ENCODE measurements at regions not wholly inside any gene's neighbourhood (a gene's known extent, or its start where the extent isn't known, plus 50 kb on each side); places are given as distances from the start of the nearest gene placed in this dataset.

GRCh38 chr12:58233886-58234285 is 292.5 kb downstream of the ATP23 start:
- no peak for ATAC-seq (ENCODE audit: insufficient read depth, low read depth)
- H3K27me3 ChIP-seq (ENCODE audit: insufficient read depth, low read length, poor library complexity), result peaks cover 4% of the 10 kb centered on the region
- no peak overlapping the region for H2AFZ ChIP-seq (ENCODE audit: low read depth, low read length)
- no peaks in the 10 kb centered on the region for H3K9me3 ChIP-seq (ENCODE audit: insufficient read depth, low read length, severe bottlenecking)
- no peak overlapping the region for H3K9ac ChIP-seq (ENCODE audit: low read depth, low read length)
- H3K4me1 ChIP-seq (ENCODE audit: insufficient read depth, low read length), result no peaks in the 10 kb centered on the region
- no peak overlapping the region for H3K4me3 ChIP-seq (ENCODE audit: low read depth in 1 of 2, low read length in 2 of 2)
- no peaks in the 10 kb centered on the region for H3K79me2 ChIP-seq (ENCODE audit: insufficient read depth, low read length)
- H4K20me1 ChIP-seq (ENCODE audit: insufficient read depth, low read length), result no peaks in the 10 kb centered on the region
- H3K4me2 ChIP-seq (ENCODE audit: insufficient read depth, low read length), result no peak overlapping the region
- DNase-seq, result no peak
- H3K27ac ChIP-seq (ENCODE audit: low read length), result no peak overlapping the region
- TF ChIP-seq EZH2 (IDR thresholded peaks at IDR 0.05; ENCODE audit: borderline replicate concordance, low read depth, low read length, severe bottlenecking) (no peak), CTCF (IDR thresholded peaks at IDR 0.05; ENCODE audit: borderline replicate concordance, extremely low read depth, low read length, poor library complexity, severe bottlenecking) (no peak)
- no peaks in the 10 kb centered on the region for H3K36me3 ChIP-seq (ENCODE audit: insufficient read depth, low read length)

- H3K9me3 ChIP-seq (ENCODE audit: insufficient read depth, low read length, severe bottlenecking), result no peaks in the 10 kb centered on the region
- no peak overlapping the region for H3K4me2 ChIP-seq (ENCODE audit: insufficient read depth, low read length)
- no peak for TF ChIP-seq CTCF (IDR thresholded peaks at IDR 0.05; ENCODE audit: borderline replicate concordance, extremely low read depth, low read length, poor library complexity, severe bottlenecking)
- TF ChIP-seq EZH2 (IDR thresholded peaks at IDR 0.05; ENCODE audit: borderline replicate concordance, low read depth, low read length, severe bottlenecking), result no peak
- no peak for DNase-seq
- H3K27me3 ChIP-seq (ENCODE audit: insufficient read depth, low read length, poor library complexity), result peaks cover 4% of the 10 kb centered on the region
- H3K27ac ChIP-seq (ENCODE audit: low read length), result no peak overlapping the region
- no peak overlapping the region for H3K9ac ChIP-seq (ENCODE audit: low read depth, low read length)
- no peaks in the 10 kb centered on the region for H3K36me3 ChIP-seq (ENCODE audit: insufficient read depth, low read length)
- ATAC-seq (ENCODE audit: insufficient read depth, low read depth), result no peak
- no peaks in the 10 kb centered on the region for H4K20me1 ChIP-seq (ENCODE audit: insufficient read depth, low read length)
- no peaks in the 10 kb centered on the region for H3K79me2 ChIP-seq (ENCODE audit: insufficient read depth, low read length)
- no peak overlapping the region for H2AFZ ChIP-seq (ENCODE audit: low read depth, low read length)
- H3K4me1 ChIP-seq (ENCODE audit: insufficient read depth, low read length), result no peaks in the 10 kb centered on the region
- H3K4me3 ChIP-seq (ENCODE audit: low read depth in 1 of 2, low read length in 2 of 2), result no peak overlapping the region
Measured at GRCh38 chr12:58238411-58238810, 297.0 kb downstream of the ATP23 start.

- no peak overlapping the region for H3K4me3 ChIP-seq (ENCODE audit: low read depth in 1 of 2, low read length in 2 of 2)
- no peak overlapping the region for H3K27ac ChIP-seq (ENCODE audit: low read length)
- H2AFZ ChIP-seq (ENCODE audit: low read depth, low read length), result no peak overlapping the region
- ATAC-seq (ENCODE audit: insufficient read depth, low read depth) (no peak), DNase-seq (no peak)
- H3K9ac ChIP-seq (ENCODE audit: low read depth, low read length), result no peak overlapping the region
- H3K79me2 ChIP-seq (ENCODE audit: insufficient read depth, low read length), result no peaks in the 10 kb centered on the region
- no peaks in the 10 kb centered on the region for H3K4me1 ChIP-seq (ENCODE audit: insufficient read depth, low read length)
- H4K20me1 ChIP-seq (ENCODE audit: insufficient read depth, low read length), result no peaks in the 10 kb centered on the region
- H3K4me2 ChIP-seq (ENCODE audit: insufficient read depth, low read length), result no peak overlapping the region
- no peaks in the 10 kb centered on the region for H3K9me3 ChIP-seq (ENCODE audit: insufficient read depth, low read length, severe bottlenecking)
- TF ChIP-seq CTCF (IDR thresholded peaks at IDR 0.05; ENCODE audit: borderline replicate concordance, extremely low read depth, low read length, poor library complexity, severe bottlenecking), result no peak
- no peak for TF ChIP-seq EZH2 (IDR thresholded peaks at IDR 0.05; ENCODE audit: borderline replicate concordance, low read depth, low read length, severe bottlenecking)
- no peaks in the 10 kb centered on the region for H3K36me3 ChIP-seq (ENCODE audit: insufficient read depth, low read length)
- peaks cover 4% of the 10 kb centered on the region for H3K27me3 ChIP-seq (ENCODE audit: insufficient read depth, low read length, poor library complexity)
Measured at GRCh38 chr12:58241099-58241498, 299.7 kb downstream of the ATP23 start.
